DMS53 (cell line): ENCODE measurements at regions not wholly inside any gene's neighbourhood (a gene's known extent, or its start where the extent isn't known, plus 50 kb on each side); places are given as distances from the start of the nearest gene placed in this dataset.
"Not testable (repeated sequence)": the region's sequence is repeated elsewhere in the genome, so short reads cannot be mapped to it uniquely, and the experiment has no call there.

ENCODE experiments used
- DNase-seq: peaks from one replicate; lab custom pipeline; 2025; lab: John Stamatoyannopoulos, UW

DNA sequence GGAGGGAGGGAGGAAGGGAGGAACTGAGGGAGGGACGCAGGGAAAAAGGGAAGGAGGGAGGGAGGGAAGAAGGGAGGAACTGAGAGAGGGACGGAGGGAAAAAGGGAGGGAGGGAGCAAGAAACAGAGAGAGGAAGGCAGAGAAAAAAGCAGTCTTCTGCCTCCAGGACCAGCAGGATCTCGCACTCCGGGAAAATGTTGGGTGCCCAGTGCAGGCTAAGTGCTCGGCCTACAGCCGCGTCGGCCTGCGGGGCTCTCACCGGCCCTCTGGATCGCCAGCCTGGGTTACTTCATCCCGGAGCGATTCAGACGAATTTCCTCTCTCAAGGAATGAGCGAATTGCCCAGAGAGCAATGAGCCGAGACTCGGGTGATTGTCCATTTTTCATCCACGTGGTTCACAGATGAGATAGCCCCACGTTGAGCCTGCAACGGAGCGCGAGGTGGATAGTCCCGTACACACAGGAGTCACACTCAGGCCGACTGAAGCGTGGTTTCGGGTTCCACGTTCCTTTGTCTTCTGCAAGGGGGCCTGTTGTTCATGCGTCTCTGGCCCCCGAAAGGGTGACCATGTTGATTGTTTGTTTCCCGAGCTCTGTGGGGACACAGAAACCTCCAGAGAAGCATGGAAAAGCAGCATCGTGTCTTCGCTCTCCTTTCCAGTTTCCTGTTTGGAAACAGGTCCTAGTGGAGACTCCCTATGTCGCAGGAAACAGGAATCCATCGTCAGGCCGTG lies 1937.1 kb upstream of the DEFB115 start:
- peak; percentile 4 for DNase-seq

DNA sequence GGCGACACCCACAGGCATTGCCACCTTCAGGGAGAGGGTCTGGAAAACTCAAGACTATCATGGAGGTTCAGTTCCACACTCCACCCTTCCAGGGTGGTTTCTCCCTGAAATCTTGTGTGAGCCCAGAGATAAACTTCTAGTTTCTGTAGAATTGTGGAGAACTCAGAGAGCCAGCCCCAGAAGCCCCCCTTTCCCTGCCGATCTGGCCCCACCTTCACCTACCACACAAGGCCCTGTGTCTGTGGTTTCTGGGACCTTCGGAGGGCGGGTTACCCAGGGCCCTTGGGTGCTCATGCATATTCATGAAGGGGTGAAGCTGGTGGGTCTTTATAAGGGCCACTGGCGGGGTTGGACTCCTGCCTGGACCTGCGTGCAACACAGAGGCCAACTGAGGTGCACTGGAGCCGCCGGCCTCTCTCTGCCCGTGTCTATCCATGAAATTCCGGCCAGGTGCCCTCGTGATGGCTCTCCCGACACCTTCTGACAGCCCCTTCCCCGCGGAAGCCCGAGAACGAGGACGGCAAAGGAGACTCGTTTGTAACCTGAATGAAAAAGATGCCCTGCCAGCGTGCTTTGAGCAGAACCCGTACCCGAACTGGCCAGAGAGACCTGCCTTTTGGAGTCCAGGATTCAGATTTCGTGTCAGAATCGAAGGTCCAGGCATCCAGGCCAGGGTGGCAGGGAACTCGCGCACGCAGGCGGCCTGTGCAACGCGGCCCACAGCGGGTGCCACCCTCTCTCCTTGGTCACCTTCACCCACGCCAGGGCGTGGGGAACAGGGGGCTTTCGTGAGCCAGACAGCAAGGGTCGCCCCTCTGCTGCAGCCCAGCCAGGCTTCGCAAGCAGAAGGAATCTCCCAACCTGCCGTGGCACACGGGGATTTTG lies 1933.6 kb upstream of the DEFB115 start:
- DNase-seq, result not testable (repeated sequence)

- DNase-seq, result not testable (repeated sequence)
Observed at GRCh38 chr20:29324516-29325303, 1932.8 kb upstream of the DEFB115 start.

DNA sequence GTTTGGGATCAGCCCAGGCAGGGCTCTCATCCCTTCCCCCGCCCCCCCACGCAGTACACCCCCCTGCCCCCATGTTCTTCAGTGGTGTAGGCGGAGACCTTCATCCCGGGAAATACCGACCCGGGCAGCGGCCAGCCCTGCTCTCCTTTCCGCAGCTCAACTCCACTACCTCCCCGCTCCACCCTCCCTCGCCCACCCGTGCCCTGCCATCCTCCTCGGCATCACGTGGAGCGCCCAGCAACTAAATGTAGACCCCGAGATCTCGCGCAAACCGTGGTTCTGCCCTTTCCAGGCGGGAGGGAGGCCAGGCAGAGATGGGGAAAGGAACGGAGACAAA lies 1932.2 kb upstream of the DEFB115 start:
- DNase-seq, result no peak

- DNase-seq, result not testable (repeated sequence)
Observed at GRCh38 chr20:29325781-29326180, 1931.7 kb upstream of the DEFB115 start.

GRCh38 chr20:29326376-29327070 lies 1930.9 kb upstream of the DEFB115 start:
- DNase-seq, result no peak

DNA sequence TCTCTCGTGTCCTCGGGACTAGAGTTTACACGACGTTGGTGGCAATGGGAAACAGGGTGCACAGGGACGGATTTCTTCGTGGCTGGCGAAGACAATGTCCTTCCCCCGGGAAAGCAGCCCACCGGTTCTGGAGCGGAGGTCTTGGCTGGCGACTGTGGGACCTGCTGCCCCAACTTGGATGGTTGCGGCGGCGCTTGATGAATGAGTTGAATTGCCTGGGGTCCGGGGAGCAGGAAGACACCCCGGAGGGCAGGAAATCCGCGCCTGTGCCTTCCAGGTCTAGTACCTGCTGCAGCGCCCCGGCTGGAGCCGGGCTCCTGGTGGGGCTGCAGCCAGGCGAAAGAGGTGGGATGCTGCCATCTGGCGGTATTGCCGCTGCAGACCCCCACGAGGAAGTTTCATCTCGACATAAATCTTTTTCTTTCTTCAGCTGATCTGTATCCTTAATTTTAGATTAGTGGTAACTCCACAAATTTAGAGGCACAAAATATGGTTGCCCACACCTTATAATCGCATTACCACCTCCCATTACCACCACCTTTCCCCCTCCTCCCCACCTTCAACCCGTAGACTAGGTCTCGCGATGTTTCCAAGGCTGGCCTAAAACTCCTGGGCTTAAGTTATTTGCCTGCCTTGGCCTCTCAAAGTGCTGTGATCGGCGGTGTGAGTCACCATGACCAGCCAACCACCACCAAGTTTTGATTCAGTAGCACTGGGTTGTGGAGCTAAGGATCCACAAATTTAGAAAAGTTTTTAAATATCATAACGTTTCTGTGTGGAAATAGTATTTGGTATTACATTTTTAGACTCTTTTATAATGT lies 1929.7 kb upstream of the DEFB115 start:
- DNase-seq, result peak; percentile 12

GRCh38 chr20:29330429-29331115 lies 1926.9 kb upstream of the DEFB115 start:
- DNase-seq, result not testable (repeated sequence)

GRCh38 chr20:29349836-29350235 lies 1907.6 kb upstream of the DEFB115 start:
- DNase-seq, result no peak

DNA sequence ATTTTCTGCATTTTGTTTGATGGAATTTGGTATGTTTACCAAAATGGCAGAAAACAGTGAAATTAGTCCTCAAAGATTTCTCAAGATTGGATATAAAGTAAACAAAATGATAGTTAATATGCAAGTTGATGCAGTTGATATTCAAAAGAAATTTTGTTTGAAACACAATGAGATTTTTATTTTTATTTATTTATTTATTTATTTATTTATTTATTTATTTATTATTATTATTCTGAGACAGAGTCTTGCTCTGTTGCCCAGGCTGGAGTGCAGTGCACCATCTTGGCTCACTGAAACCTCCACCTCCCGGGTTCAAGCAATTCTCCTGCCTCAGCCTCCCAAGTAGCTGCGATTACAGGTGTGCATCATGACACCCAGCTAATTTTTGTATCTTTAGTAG lies 1881.5 kb upstream of the DEFB115 start:
- not testable (repeated sequence) for DNase-seq

GRCh38 chr20:29392853-29393252 lies 1864.6 kb upstream of the DEFB115 start:
- DNase-seq, result not testable (repeated sequence)

GRCh38 chr20:29408034-29408695 lies 1849.3 kb upstream of the DEFB115 start:
- no peak for DNase-seq

- DNase-seq, result not testable (repeated sequence)
Observed at GRCh38 chr20:29408707-29409106, 1848.8 kb upstream of the DEFB115 start.

GRCh38 chr20:29409160-29409689 lies 1848.2 kb upstream of the DEFB115 start:
- DNase-seq, result peak; percentile 11

DNA sequence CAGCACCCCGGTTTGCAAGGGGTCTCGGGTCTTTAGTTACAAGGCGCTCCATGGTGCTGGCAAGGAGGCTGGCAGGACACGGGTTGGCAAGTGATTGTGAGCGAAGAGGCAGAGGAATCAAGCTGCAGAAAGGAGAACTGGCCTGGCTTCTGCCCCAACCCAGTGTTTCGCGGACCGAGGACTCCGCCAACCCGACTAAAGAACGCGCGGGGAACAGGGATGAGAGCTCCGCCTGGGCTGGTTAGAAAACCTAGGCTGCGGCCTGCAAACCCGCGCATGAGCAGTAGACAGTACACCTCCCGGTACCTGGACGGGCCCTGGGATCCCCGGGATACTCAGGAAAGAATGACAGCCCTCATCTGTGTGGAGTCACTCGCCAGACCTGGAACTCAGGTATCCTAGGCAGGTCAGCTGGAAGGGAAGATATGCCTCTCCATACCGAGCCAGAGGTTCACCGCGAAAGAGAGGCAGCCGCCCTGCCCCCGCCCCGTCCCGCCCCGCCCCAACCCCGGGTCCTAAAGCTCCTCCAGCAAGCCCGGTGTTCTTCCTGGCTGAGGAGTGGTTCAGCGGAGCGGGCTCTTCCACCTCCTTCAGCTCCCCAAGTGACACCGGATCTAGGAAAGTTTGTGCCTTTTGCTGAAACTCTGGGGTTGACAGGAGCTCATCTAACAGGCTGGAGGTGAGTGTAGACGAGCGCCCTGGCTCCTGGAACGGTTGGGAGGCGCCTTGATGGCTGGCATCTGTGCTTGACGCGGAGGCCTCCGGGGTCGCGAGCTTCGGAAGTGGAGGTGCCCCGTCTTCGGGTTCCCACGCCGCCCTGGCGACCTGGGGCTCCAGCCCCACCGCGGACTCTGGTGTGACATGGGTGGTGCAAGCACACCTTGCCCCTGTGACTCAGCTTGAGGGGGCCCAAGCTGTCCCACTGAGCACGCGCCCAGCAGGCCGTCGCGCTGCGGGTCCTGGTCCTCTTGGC lies 1847.3 kb upstream of the DEFB115 start:
- no peak for DNase-seq

DNA sequence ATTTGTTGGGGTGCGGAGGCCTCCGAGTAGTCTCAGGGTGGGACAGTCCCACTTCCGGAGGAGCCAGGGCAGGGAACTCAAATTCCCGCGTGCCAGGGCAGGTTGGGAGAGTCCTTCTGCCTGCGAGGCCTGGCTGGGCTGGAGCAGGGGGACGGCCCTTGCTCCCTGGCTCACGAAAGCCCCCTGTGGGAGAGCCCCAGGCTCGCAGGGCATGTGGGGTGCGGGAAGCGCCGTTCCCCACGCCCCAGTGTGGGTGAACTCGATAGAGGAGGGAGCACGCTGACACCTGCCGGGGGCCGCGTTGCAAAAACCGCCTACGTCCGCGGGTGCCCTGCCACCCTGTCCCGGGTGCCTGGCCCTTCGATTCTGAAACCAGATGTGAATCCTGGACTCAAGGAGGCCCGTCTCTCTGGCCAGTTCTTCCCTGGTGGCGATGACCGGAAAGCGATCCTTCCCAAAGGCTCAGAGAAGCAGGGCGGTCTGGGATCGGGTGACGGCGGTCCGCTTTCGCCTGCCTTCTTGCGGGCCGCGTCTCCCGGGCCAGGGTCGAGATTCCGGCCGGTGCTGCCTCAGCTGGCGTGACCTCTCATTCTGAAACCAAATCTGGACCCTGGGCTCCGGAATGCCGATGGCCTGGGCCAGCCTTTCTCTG lies 1846.5 kb upstream of the DEFB115 start:
- no peak for DNase-seq

DNA sequence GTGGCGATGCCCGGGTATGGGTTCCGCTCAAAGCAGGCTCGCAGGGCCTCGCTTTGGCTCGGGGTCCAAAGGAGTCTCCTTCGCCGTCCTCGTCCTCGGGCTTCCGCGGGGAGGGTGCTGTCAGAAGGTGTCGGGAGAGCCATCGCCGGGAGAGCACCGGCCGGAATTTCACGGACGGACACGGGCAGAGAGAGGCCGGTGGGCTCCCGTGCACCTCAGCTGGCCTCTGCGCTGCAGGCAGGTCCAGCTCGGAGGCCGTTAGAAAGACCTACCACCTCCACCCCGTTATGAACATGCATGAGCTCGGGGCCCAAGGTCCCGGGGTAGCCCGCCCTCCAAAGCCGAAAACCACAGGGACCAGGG lies 1846.0 kb upstream of the DEFB115 start:
- not testable (repeated sequence) for DNase-seq

DNA sequence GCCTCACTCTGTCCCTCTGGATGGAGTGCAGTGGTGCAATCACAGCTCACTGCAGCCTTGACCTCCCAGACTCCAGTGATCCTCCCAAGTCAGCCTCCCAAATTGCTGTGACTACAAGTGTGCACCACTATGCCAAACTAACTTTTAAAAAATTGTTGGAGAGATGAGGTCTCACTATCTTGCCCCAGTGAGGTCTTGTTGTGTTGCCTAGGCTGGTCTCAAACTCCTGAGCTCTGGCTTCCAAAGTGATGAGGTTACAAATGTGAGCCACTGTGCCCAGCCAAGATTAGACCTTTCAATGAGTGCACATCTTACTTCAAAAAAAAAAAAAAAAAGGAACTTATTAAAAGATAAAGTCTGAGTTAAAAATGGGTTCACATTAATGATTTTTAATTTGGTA lies 1838.1 kb upstream of the DEFB115 start:
- no peak for DNase-seq
